GM12872 (cell line): ENCODE measurements at regions not wholly inside any gene's neighbourhood (a gene's known extent, or its start where the extent isn't known, plus 50 kb on each side); places are given as distances from the start of the nearest gene placed in this dataset.

Source experiments
- CTCF ChIP-seq: IDR thresholded peaks from 3 replicates; pipeline ENCODE4 v1.5.1; 2011; ENCODE audit warnings: low read depth, mild to moderate bottlenecking, low read length, moderate library complexity; ENCODE audit not compliant: insufficient read depth

- no peak for TF ChIP-seq CTCF
Measured at GRCh38 chr1:30507401-30508174, 215.8 kb downstream of the MATN1 start.

GRCh38 chr1:30507016-30507312, 216.4 kb downstream of the MATN1 start:
- no peak for TF ChIP-seq CTCF

- TF ChIP-seq CTCF: no peak
Measured at GRCh38 chr1:30506291-30507015, 216.9 kb downstream of the MATN1 start.

GRCh38 chr1:30505853-30506252, 217.5 kb downstream of the MATN1 start:
- no peak for TF ChIP-seq CTCF

- no peak for TF ChIP-seq CTCF
Measured at GRCh38 chr1:30492451-30492850, 230.9 kb downstream of the MATN1 start.

GRCh38 chr1:30491831-30492230, 231.6 kb downstream of the MATN1 start:
- no peak for TF ChIP-seq CTCF

GRCh38 chr1:30490554-30491053, 232.8 kb downstream of the MATN1 start:
- TF ChIP-seq CTCF: no peak
